Activated CD8-positive, alpha-beta T cell treated with anti-CD3 and anti-CD28 coated beads for 36 hours (primary cell): ENCODE measurements at regions not wholly inside any gene's neighbourhood (a gene's known extent, or its start where the extent isn't known, plus 50 kb on each side); places are given as distances from the start of the nearest gene placed in this dataset.

Experiments
- ATAC-seq: fragments of 200-7000 bp; cut with Tn5 transposase; one replicate; pipeline ENCODE4 v1.10.0; 2021; ENCODE audit warnings: mild to moderate bottlenecking, moderate library complexity
- CTCF ChIA-PET: fragments of 350-600 bp; sonication (Branson Sonifier 250); formaldehyde crosslinking; loops from one replicate; lab custom pipeline; 2021; ENCODE audit warnings: antibody characterized with exemption; lab: Charles Lee
- POLR2A ChIA-PET: fragments of 350-600 bp; sonication (Branson Sonifier 250); formaldehyde crosslinking; loops from one replicate; lab custom pipeline; 2021; ENCODE audit warnings: antibody characterized with exemption; lab: Charles Lee
- DNase-seq: peaks from one replicate; pipeline ENCODE4 v3.0.0-alpha.2; 2020
- H3K27ac Mint-ChIP-seq: one replicate; pipeline ENCODE4 v1.8.0; 2021; ENCODE audit warnings: mild to moderate bottlenecking, mixed read lengths
- H3K27me3 Mint-ChIP-seq: one replicate; pipeline ENCODE4 v1.8.0; 2021; ENCODE audit warnings: mixed read lengths
- H3K36me3 Mint-ChIP-seq: one replicate; pipeline ENCODE4 v1.8.0; 2021; ENCODE audit warnings: low read depth, mixed read lengths
- H3K4me1 Mint-ChIP-seq: one replicate; pipeline ENCODE4 v1.8.0; 2021; ENCODE audit warnings: low read depth, mixed read lengths
- H3K4me3 Mint-ChIP-seq: one replicate; pipeline ENCODE4 v1.8.0; 2021; ENCODE audit warnings: mild to moderate bottlenecking, moderate library complexity, mixed read lengths
- H3K9me3 Mint-ChIP-seq: one replicate; pipeline ENCODE4 v1.8.0; 2021; ENCODE audit warnings: mixed read lengths
- intact Hi-C: fragments of 100-400 bp; cut with micrococcal nuclease; formaldehyde crosslinking; loops from one replicate; pipeline ENCODE4 v1.10.0; 2022
- TF ChIP-seq, protein P1 (sequence below): fragments of 200-600 bp; IDR thresholded peaks from one replicate; pipeline ENCODE4 v1.8.0; 2022; ENCODE audit warnings: antibody characterized with exemption, mild to moderate bottlenecking

DNA sequence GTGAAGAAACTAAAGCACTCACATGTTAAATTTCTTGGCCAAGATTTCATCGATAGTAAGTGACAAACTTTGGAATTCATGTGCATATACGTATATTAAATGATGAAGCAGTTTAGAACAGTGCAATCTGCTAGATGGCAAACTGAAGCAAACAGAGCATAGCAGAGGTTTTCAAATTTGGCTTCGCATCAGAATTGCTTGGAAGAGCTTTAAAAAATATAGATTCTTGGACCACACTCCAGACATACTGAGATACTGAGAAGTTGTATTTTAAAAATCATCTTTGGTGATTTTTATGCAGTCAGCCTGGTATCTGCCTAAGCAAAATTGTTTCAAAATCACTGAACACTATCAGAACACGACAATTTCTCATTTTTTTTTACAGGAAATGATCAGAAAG, 709.2 kb downstream of the PLA2G4A start:
- no peaks in the 10 kb centered on the region for H3K36me3 Mint-ChIP-seq
- no peak overlapping the region for H3K27ac Mint-ChIP-seq
- H3K4me3 Mint-ChIP-seq, result no peak overlapping the region
- intact Hi-C loops, result no loop called here
- ATAC-seq (no peak), DNase-seq (no peak)
- POLR2A ChIA-PET, result no interaction called here
- CTCF ChIA-PET, result no interaction called here
- no peaks in the 10 kb centered on the region for H3K4me1 Mint-ChIP-seq
- TF ChIP-seq, protein P1, sequence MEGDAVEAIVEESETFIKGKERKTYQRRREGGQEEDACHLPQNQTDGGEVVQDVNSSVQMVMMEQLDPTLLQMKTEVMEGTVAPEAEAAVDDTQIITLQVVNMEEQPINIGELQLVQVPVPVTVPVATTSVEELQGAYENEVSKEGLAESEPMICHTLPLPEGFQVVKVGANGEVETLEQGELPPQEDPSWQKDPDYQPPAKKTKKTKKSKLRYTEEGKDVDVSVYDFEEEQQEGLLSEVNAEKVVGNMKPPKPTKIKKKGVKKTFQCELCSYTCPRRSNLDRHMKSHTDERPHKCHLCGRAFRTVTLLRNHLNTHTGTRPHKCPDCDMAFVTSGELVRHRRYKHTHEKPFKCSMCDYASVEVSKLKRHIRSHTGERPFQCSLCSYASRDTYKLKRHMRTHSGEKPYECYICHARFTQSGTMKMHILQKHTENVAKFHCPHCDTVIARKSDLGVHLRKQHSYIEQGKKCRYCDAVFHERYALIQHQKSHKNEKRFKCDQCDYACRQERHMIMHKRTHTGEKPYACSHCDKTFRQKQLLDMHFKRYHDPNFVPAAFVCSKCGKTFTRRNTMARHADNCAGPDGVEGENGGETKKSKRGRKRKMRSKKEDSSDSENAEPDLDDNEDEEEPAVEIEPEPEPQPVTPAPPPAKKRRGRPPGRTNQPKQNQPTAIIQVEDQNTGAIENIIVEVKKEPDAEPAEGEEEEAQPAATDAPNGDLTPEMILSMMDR, result no peak
- no peaks in the 10 kb centered on the region for H3K27me3 Mint-ChIP-seq
- H3K9me3 Mint-ChIP-seq, result no peaks in the 10 kb centered on the region

DNA sequence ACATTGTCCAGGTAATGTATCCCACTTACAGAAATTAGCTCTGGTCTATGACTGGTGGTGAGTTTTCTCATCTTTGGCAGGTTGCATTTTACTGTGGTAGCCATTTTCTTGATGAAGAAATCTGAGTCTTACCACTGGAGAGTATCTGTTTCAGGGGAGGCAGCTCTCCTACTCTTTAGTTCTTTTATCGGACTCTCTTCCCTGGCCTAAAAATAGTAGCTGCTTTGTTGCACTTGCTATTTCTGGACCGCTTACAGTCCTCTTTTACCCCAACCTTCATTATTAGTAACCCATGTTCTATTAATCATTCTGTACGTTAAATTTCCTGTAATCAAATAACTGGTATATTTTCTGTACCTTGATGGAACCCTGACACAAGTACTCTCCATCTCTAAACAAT, 720.8 kb downstream of the PLA2G4A start:
- H3K4me1 Mint-ChIP-seq, result no peaks in the 10 kb centered on the region
- ChIA-PET POLR2A (no interaction called here), CTCF (no interaction called here)
- peaks cover 7% of the 10 kb centered on the region for H3K9me3 Mint-ChIP-seq
- no peak for ATAC-seq
- no peak for DNase-seq
- H3K4me3 Mint-ChIP-seq, result no peak overlapping the region
- TF ChIP-seq, protein P1, result no peak
- H3K27me3 Mint-ChIP-seq, result no peaks in the 10 kb centered on the region
- H3K36me3 Mint-ChIP-seq, result peaks cover 1% of the 10 kb centered on the region
- H3K27ac Mint-ChIP-seq, result no peak overlapping the region
- intact Hi-C loops, result no loop called here

GRCh38 chr1:187551061-187551460, 722.3 kb downstream of the PLA2G4A start:
- POLR2A ChIA-PET, result no interaction called here
- Mint-ChIP-seq H3K4me1 (no peaks in the 10 kb centered on the region), H3K9me3 (peaks cover 10% of the 10 kb centered on the region), H3K27ac (no peak overlapping the region), H3K36me3 (peaks cover 1% of the 10 kb centered on the region), H3K4me3 (no peak overlapping the region), H3K27me3 (no peaks in the 10 kb centered on the region)
- no peak for ATAC-seq
- intact Hi-C loops, result no loop called here
- DNase-seq, result no peak
- CTCF ChIA-PET, result no interaction called here
- TF ChIP-seq, protein P1, result no peak

GRCh38 chr1:187563191-187563590, 734.4 kb downstream of the PLA2G4A start:
- ChIA-PET POLR2A (no interaction called here), CTCF (no interaction called here)
- no peaks in the 10 kb centered on the region for H3K36me3 Mint-ChIP-seq
- no peak overlapping the region for H3K4me3 Mint-ChIP-seq
- H3K9me3 Mint-ChIP-seq, result peaks cover 3% of the 10 kb centered on the region
- no peak for ATAC-seq
- H3K27ac Mint-ChIP-seq, result no peak overlapping the region
- DNase-seq, result no peak
- H3K27me3 Mint-ChIP-seq, result no peaks in the 10 kb centered on the region
- H3K4me1 Mint-ChIP-seq, result no peaks in the 10 kb centered on the region
- TF ChIP-seq, protein P1, result no peak
- intact Hi-C loops, result no loop called here

GRCh38 chr1:187566354-187566753, 737.6 kb downstream of the PLA2G4A start:
- Mint-ChIP-seq H3K27me3 (no peaks in the 10 kb centered on the region), H3K36me3 (no peaks in the 10 kb centered on the region), H3K9me3 (peaks cover 1% of the 10 kb centered on the region), H3K4me3 (no peak overlapping the region), H3K27ac (no peak overlapping the region), H3K4me1 (no peaks in the 10 kb centered on the region)
- DNase-seq (no peak), ATAC-seq (no peak)
- intact Hi-C loops, result no loop called here
- TF ChIP-seq, protein P1, result no peak
- ChIA-PET CTCF (no interaction called here), POLR2A (no interaction called here)
